Astrocyte (in vitro differentiated cells and primary cell): ENCODE measurements at regions not wholly inside any gene's neighbourhood (a gene's known extent, or its start where the extent isn't known, plus 50 kb on each side); places are given as distances from the start of the nearest gene placed in this dataset.

Experiments
- DNase-seq: peaks from one replicate; pipeline ENCODE4 v3.0.0-alpha.2; 2010; ENCODE audit warnings: low read depth
- FAIRE-seq: peaks from 2 replicates; lab custom pipeline; 2011; peaks lifted over from hg19 to GRCh38; lab: Jason Lieb, UNC
- H2AFZ ChIP-seq: 2 replicates; pipeline ENCODE4 v1.6.0; 2012; ENCODE audit warnings: low read depth, low read length, inconsistent platforms
- H3K27ac ChIP-seq: 2 replicates; pipeline ENCODE4 v1.5.1; 2011; ENCODE audit warnings: low read depth, low read length, inconsistent platforms
- H3K27me3 ChIP-seq: 2 replicates; pipeline ENCODE4 v1.6.0; 2011; ENCODE audit warnings: low read length, inconsistent platforms; ENCODE audit not compliant: insufficient read depth
- H3K36me3 ChIP-seq: 2 replicates; pipeline ENCODE4 v1.5.1; 2011; ENCODE audit warnings: low read length, inconsistent platforms; ENCODE audit not compliant: insufficient read depth
- H3K4me1 ChIP-seq: 2 replicates; pipeline ENCODE4 v1.5.1; 2011; ENCODE audit warnings: low read length, inconsistent platforms; ENCODE audit not compliant: insufficient read depth
- H3K4me2 ChIP-seq: 2 replicates; pipeline ENCODE4 v1.6.0; 2012; ENCODE audit warnings: low read length, inconsistent platforms
- H3K4me3 ChIP-seq: 2 replicates; pipeline ENCODE4 v1.5.1; 2011; ENCODE audit warnings: low read depth, mild to moderate bottlenecking, low read length, inconsistent platforms; ENCODE audit not compliant: insufficient read depth
- H3K79me2 ChIP-seq: 2 replicates; pipeline ENCODE4 v1.6.0; 2012; ENCODE audit warnings: mild to moderate bottlenecking, low read length, inconsistent platforms; ENCODE audit not compliant: insufficient read depth
- H3K9ac ChIP-seq: 2 replicates; pipeline ENCODE4 v1.6.0; 2012; ENCODE audit warnings: mild to moderate bottlenecking, low read length, inconsistent platforms
- H3K9me3 ChIP-seq: 2 replicates; pipeline ENCODE4 v1.5.1; 2012; ENCODE audit warnings: low read depth, mild to moderate bottlenecking, low read length, inconsistent platforms; ENCODE audit not compliant: insufficient read depth
- H4K20me1 ChIP-seq: 2 replicates; pipeline ENCODE4 v1.6.0; 2012; ENCODE audit warnings: low read length, inconsistent platforms; ENCODE audit not compliant: insufficient read depth
- H3K27ac Mint-ChIP-seq: one replicate; pipeline ENCODE4 v1.8.0; 2021; ENCODE audit warnings: mild to moderate bottlenecking, mixed read lengths; ENCODE audit not compliant: unreplicated experiment
- H3K27me3 Mint-ChIP-seq: one replicate; pipeline ENCODE4 v1.8.0; 2021; ENCODE audit warnings: low read depth, mixed read lengths; ENCODE audit not compliant: unreplicated experiment
- H3K36me3 Mint-ChIP-seq: one replicate; pipeline ENCODE4 v1.8.0; 2021; ENCODE audit warnings: low read depth, mixed read lengths; ENCODE audit not compliant: unreplicated experiment
- H3K4me1 Mint-ChIP-seq: one replicate; pipeline ENCODE4 v1.8.0; 2021; ENCODE audit warnings: low read depth, mixed read lengths; ENCODE audit not compliant: unreplicated experiment
- H3K4me3 Mint-ChIP-seq: one replicate; pipeline ENCODE4 v1.8.0; 2021; ENCODE audit warnings: mild to moderate bottlenecking, moderate library complexity, mixed read lengths; ENCODE audit not compliant: unreplicated experiment
- H3K9me3 Mint-ChIP-seq: one replicate; pipeline ENCODE4 v1.8.0; 2021; ENCODE audit warnings: mild to moderate bottlenecking, mixed read lengths; ENCODE audit not compliant: unreplicated experiment
- CTCF ChIP-seq: IDR thresholded peaks from 2 replicates; pipeline ENCODE4 v1.5.1; 2011; ENCODE audit warnings: low read depth, mild to moderate bottlenecking, inconsistent platforms, low read length, moderate library complexity; ENCODE audit not compliant: insufficient read depth
- EZH2 ChIP-seq: IDR thresholded peaks from 2 replicates; pipeline ENCODE4 v1.6.1; 2012; ENCODE audit warnings: mild to moderate bottlenecking, low read length, inconsistent platforms; ENCODE audit not compliant: insufficient read depth

- Histone ChIP-seq H3K36me3 (no peaks in the 10 kb centered on the region), H2AFZ (no peak overlapping the region), H3K27me3 (no peaks in the 10 kb centered on the region), H3K4me1 (no peaks in the 10 kb centered on the region), H3K27ac (no peak overlapping the region), H3K79me2 (no peaks in the 10 kb centered on the region), H3K9me3 (peaks cover 8% of the 10 kb centered on the region), H3K4me3 (no peak overlapping the region), H4K20me1 (no peaks in the 10 kb centered on the region), H3K9ac (no peak overlapping the region), H3K4me2 (no peak overlapping the region)
- Mint-ChIP-seq H3K27ac (no peak overlapping the region), H3K4me1 (no peaks in the 10 kb centered on the region), H3K9me3 (no peaks in the 10 kb centered on the region), H3K36me3 (no peaks in the 10 kb centered on the region), H3K27me3 (peaks cover 5% of the 10 kb centered on the region), H3K4me3 (no peak overlapping the region)
- DNase-seq: no peak
- FAIRE-seq: no peak
- TF ChIP-seq CTCF (no peak), EZH2 (no peak)
Observed at GRCh38 chr10:129275886-129276285, 191.2 kb upstream of the MGMT start.

GRCh38 chr10:129277084-129277483 lies 190.0 kb upstream of the MGMT start:
- no peak for FAIRE-seq
- H2AFZ ChIP-seq: no peak overlapping the region
- H3K36me3 ChIP-seq: no peaks in the 10 kb centered on the region
- H3K27ac Mint-ChIP-seq: no peak overlapping the region
- no peak overlapping the region for H3K4me3 ChIP-seq
- no peak overlapping the region for H3K9ac ChIP-seq
- peaks cover 8% of the 10 kb centered on the region for H3K27me3 Mint-ChIP-seq
- H3K79me2 ChIP-seq: no peaks in the 10 kb centered on the region
- no peaks in the 10 kb centered on the region for H3K4me1 Mint-ChIP-seq
- H4K20me1 ChIP-seq: no peaks in the 10 kb centered on the region
- peaks cover 3% of the 10 kb centered on the region for H3K9me3 Mint-ChIP-seq
- DNase-seq: no peak
- no peaks in the 10 kb centered on the region for H3K4me1 ChIP-seq
- H3K9me3 ChIP-seq: peaks cover 10% of the 10 kb centered on the region
- TF ChIP-seq EZH2 (no peak), CTCF (no peak)
- H3K27me3 ChIP-seq: no peaks in the 10 kb centered on the region
- no peak overlapping the region for H3K4me2 ChIP-seq
- no peak overlapping the region for H3K4me3 Mint-ChIP-seq
- H3K27ac ChIP-seq: no peak overlapping the region
- H3K36me3 Mint-ChIP-seq: no peaks in the 10 kb centered on the region

GRCh38 chr10:129277841-129278240 lies 189.2 kb upstream of the MGMT start:
- Histone ChIP-seq H3K4me1 (no peaks in the 10 kb centered on the region), H4K20me1 (no peaks in the 10 kb centered on the region), H3K27ac (no peak overlapping the region), H3K27me3 (no peaks in the 10 kb centered on the region), H3K9ac (no peak overlapping the region), H2AFZ (no peak overlapping the region), H3K4me3 (no peak overlapping the region), H3K4me2 (no peak overlapping the region), H3K9me3 (peaks cover 10% of the 10 kb centered on the region), H3K79me2 (no peaks in the 10 kb centered on the region), H3K36me3 (no peaks in the 10 kb centered on the region)
- no peaks in the 10 kb centered on the region for H3K36me3 Mint-ChIP-seq
- H3K4me1 Mint-ChIP-seq: no peaks in the 10 kb centered on the region
- FAIRE-seq (no peak), DNase-seq (no peak)
- TF ChIP-seq EZH2: no peak
- no peak for TF ChIP-seq CTCF
- peaks cover 8% of the 10 kb centered on the region for H3K27me3 Mint-ChIP-seq
- H3K4me3 Mint-ChIP-seq: no peak overlapping the region
- peaks cover 3% of the 10 kb centered on the region for H3K9me3 Mint-ChIP-seq
- no peak overlapping the region for H3K27ac Mint-ChIP-seq
